ENCODE measurements at regions not wholly inside any gene's neighbourhood (a gene's known extent, or its start where the extent isn't known, plus 50 kb on each side); places are given as distances from the start of the nearest gene placed in this dataset.
"Not testable (repeated sequence)": the region's sequence is repeated elsewhere in the genome, so short reads cannot be mapped to it uniquely, and the experiment has no call there.

GRCh38 chr4:87912164-87913004, 63.1 kb upstream of the SPP1 start:
- Histone ChIP-seq H3K9me3 (no peaks in the 10 kb centered on the region), H3K27ac (no peak overlapping the region), H3K27me3 (no peaks in the 10 kb centered on the region), H3K36me3 (no peaks in the 10 kb centered on the region), H3K4me1 (peaks cover 4 to 37% (median 5%) of the 10 kb centered on the region in 3 donors), H3K4me3 (no peak overlapping the region)
- ATAC-seq = no peak
- TF ChIP-seq POLR2A (IDR thresholded peaks at IDR 0.05) = no peak
- TF ChIP-seq POLR2AphosphoS5 (IDR thresholded peaks at IDR 0.05) = no peak
- TF ChIP-seq EP300 (IDR thresholded peaks at IDR 0.05) = no peak
- no peak for TF ChIP-seq CTCF (IDR thresholded peaks at IDR 0.05)
- 48 to 62% methylated on average over 7 of the region's 7 CpGs for WGBS, 2 donors (ENCODE audit: low coverage in 1 of 2)

- 51 to 69% methylated on average over 3 of the region's 3 CpGs for WGBS, 2 donors (ENCODE audit: low coverage in 1 of 2)
- Histone ChIP-seq H3K36me3 (no peaks in the 10 kb centered on the region), H3K27me3 (no peaks in the 10 kb centered on the region), H3K4me1 (peaks cover 4 to 37% (median 5%) of the 10 kb centered on the region in 3 donors), H3K4me3 (no peak overlapping the region), H3K27ac (no peak overlapping the region), H3K9me3 (no peaks in the 10 kb centered on the region)
- TF ChIP-seq POLR2AphosphoS5 (IDR thresholded peaks at IDR 0.05) (no peak), POLR2A (IDR thresholded peaks at IDR 0.05) (no peak), EP300 (IDR thresholded peaks at IDR 0.05) (no peak), CTCF (IDR thresholded peaks at IDR 0.05) (no peak)
- no peak for ATAC-seq
These were observed 61.6 kb upstream of the SPP1 start for GRCh38 chr4:87913896-87914295.

GRCh38 chr4:87915621-87916020, 59.9 kb upstream of the SPP1 start:
- no peak overlapping the region for H3K4me3 ChIP-seq
- no peaks in the 10 kb centered on the region for H3K27me3 ChIP-seq
- H3K4me1 ChIP-seq = peaks cover 4 to 34% (median 5%) of the 10 kb centered on the region in 3 donors
- no peak for ATAC-seq
- no peak overlapping the region for H3K27ac ChIP-seq
- no peaks in the 10 kb centered on the region for H3K9me3 ChIP-seq
- WGBS, 2 donors (ENCODE audit: low coverage in 1 of 2) = 50 to 70% methylated on average over 2 to 6 of the region's 6 CpGs
- TF ChIP-seq POLR2AphosphoS5 (IDR thresholded peaks at IDR 0.05) = no peak
- no peak for TF ChIP-seq CTCF (IDR thresholded peaks at IDR 0.05)
- TF ChIP-seq EP300 (IDR thresholded peaks at IDR 0.05) = no peak
- TF ChIP-seq POLR2A (IDR thresholded peaks at IDR 0.05) = no peak
- no peaks in the 10 kb centered on the region for H3K36me3 ChIP-seq

- WGBS, 2 donors (ENCODE audit: low coverage in 1 of 2) = 38 to 67% methylated on average over 2 of the region's 2 CpGs
- peaks cover 4 to 24% (median 5%) of the 10 kb centered on the region in 3 donors for H3K4me1 ChIP-seq
- TF ChIP-seq POLR2A (IDR thresholded peaks at IDR 0.05) (no peak), CTCF (IDR thresholded peaks at IDR 0.05) (no peak), POLR2AphosphoS5 (IDR thresholded peaks at IDR 0.05) (no peak), EP300 (IDR thresholded peaks at IDR 0.05) (no peak)
- no peak for ATAC-seq
- H3K36me3 ChIP-seq = no peaks in the 10 kb centered on the region
- no peaks in the 10 kb centered on the region for H3K9me3 ChIP-seq
- H3K27ac ChIP-seq = no peak overlapping the region
- H3K27me3 ChIP-seq = no peaks in the 10 kb centered on the region
- no peak overlapping the region for H3K4me3 ChIP-seq
These were observed 58.9 kb upstream of the SPP1 start for GRCh38 chr4:87916626-87917025.

- not testable (repeated sequence) for H3K9me3 ChIP-seq, H3K4me3 ChIP-seq, H3K27me3 ChIP-seq, ATAC-seq, H3K36me3 ChIP-seq, H3K27ac ChIP-seq
- H3K4me1 ChIP-seq = peaks cover 0 to 11% (median 1%) of the 10 kb centered on the region in 3 donors
- 88 to 100% methylated on average over 3 to 4 of the region's 5 CpGs for WGBS, 2 donors (ENCODE audit: low coverage in 1 of 2)
These were observed 57.6 kb upstream of the SPP1 start for GRCh38 chr4:87917911-87918310.

Measured in gastroesophageal sphincter (tissue), 4 donors.